Lung microvascular endothelial cell (primary cell): ENCODE measurements at regions not wholly inside any gene's neighbourhood (a gene's known extent, or its start where the extent isn't known, plus 50 kb on each side); places are given as distances from the start of the nearest gene placed in this dataset.

Source experiments
- DNase-seq, 2 donors: peaks; one replicate each; pipeline versions ENCODE4 v3.0.0 to v3.0.0-alpha.2; 2010; ENCODE audit warnings: low read depth in 2 of 2

DNA sequence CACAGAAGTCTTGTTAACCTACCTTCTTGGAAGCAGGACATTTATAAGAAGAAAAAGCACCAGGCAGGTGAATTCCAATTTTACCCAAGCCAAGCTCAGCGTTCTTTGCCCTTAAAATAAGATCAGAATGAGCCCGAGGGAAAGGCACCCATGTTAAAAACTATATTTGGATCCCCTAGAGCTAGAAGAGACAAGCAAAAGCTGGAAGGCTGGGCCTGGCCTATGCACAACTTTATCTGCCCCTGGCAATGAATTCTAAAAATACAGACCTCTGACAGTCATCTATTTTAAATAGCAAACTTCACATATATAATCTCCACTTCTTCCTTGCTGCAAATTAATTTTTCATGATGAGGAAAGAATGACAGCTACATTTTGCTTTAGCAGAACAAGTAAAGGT, 180.9 kb downstream of the FGFR2 start:
- DNase-seq = no peak

GRCh38 chr10:121418126-121418777, 180.0 kb downstream of the FGFR2 start:
- no peak for DNase-seq

DNA sequence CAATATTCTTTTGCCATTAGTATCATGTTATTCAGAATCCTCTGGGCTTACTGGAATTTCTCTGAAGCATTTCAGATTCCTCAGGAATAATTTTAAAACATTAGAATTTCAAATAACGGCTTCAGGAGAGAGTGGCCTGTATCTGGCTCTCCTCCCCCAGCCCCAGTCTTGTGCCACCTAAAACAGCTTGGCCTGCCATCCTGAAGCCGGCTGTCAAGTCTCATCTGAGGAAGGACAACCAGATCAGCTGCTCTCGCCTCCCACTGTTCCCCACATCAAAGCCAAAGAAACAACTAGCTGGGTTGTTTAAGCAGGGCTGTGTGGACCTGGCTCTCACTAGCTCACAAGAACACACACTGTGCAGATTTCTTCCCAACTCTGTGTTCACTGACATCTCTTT, 178.2 kb downstream of the FGFR2 start:
- DNase-seq = no peak

- no peak for DNase-seq
Measured at GRCh38 chr10:121422096-121422495, 176.1 kb downstream of the FGFR2 start.

GRCh38 chr10:121425623-121426022, 172.6 kb downstream of the FGFR2 start:
- no peak for DNase-seq

DNA sequence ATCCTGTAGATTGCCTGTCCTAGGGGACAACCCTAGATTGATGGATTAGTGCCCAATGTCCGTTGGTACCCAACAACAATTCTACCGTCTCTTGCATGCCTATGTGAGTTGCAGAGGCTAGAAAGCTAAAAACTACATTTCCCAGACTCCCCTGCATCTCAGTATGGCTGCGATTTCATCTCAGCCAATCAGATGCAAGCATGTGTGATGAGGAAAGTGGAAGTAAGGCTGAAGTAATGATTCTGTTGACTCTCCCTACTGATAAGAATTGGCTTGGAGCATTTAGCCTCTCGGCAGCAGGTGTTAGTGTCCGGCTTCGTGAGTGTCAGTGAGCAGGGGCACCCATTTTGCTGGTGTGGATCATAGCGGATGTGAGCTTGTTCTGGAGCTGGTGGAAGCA, 171.9 kb downstream of the FGFR2 start:
- DNase-seq = no peak
